ENCODE measurements at regions not wholly inside any gene's neighbourhood (a gene's known extent, or its start where the extent isn't known, plus 50 kb on each side); places are given as distances from the start of the nearest gene placed in this dataset.
A peak's percentile ranks its signal among the peaks of the same experiment; 100 is the strongest.

DNA sequence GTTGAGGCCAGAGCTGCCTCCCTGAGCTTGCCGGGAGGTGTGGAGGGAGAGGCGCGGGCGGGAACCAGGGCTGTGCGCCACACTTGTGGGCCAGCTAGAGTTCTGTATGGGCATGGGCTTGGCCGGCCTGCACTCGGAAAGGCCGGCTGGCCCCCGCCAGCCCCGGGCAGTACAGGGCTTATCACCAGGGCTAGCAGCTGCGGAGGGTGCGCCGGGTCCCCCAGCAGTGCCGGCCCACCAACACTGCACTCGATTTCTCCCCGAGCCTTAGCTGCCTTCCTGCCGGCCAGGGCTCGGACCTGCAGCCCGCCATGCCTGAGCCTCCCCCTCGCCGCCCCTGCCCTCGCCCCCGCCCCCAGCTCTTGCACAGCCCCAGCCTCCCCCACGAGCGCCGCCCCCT is 472.7 kb downstream of the TFAP2A start:
- no peak for DNase-seq (ENCODE audit: low read depth)

GRCh38 chr6:9938801-9939200 is 476.1 kb downstream of the TFAP2A start:
- no peak for DNase-seq (ENCODE audit: low read depth)

DNA sequence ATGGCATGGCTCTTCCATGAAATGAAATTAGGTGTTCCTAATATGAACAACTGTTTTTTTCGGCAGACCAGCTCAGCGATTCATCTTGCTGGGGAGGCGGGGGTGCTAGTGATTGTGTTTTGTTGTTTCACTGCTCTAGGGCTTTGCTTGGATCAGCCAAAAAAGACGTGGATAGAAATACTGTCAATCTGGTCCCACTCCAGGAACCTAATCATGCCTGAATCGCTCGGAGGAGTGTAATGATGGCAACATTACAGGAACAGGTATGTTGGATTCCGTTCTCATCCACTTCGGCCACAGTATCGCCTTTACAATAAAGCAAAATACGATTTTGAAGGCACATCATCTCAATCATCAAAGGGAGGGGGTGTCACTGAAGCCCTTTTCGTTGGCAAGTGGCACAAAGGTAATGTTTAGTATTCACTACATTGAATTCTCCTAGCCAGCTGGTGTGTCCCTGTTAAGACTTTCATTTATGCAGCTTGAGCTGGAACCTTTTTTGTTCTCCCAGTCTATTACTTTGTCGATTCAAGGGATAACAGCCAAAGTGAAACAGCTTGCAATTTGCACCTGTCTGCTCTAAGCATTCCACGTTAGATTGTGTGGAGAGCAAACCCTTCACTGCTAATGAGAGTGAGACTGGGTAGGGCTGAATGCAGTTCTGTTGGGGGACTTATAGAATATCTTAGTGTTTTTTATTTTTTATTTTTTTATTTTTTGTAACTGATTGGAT is 477.7 kb downstream of the TFAP2A start:
- DNase-seq (ENCODE audit: low read depth), result no peak

- no peak for DNase-seq (ENCODE audit: low read depth)
Measured at GRCh38 chr6:9936551-9936950, 478.3 kb downstream of the TFAP2A start.

GRCh38 chr6:9933677-9934076 is 481.2 kb downstream of the TFAP2A start:
- DNase-seq (ENCODE audit: low read depth), result peak; percentile 59

GRCh38 chr6:9927275-9927674 is 487.6 kb downstream of the TFAP2A start:
- peak; percentile 61 for DNase-seq (ENCODE audit: low read depth)

DNA sequence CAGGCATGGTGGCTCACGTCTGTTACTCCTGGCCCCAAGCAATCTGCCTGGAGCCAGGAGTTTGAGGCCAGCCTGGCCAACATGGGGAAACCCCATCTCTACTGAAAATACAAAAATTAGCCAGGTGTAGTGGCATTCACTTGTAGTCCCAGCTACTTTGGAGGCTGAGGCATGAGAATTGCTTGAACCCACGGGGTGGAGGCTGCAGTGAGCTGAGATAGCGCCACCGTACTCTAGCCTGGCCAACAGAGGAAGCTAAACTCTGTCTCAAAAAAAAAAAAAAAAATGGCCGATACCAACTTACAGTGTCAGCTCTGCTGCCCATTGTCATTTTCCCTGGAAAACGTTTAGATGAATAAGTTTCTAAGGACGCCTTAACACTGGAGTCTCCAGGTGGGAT is 489.9 kb downstream of the TFAP2A start:
- DNase-seq (ENCODE audit: low read depth), result no peak

DNA sequence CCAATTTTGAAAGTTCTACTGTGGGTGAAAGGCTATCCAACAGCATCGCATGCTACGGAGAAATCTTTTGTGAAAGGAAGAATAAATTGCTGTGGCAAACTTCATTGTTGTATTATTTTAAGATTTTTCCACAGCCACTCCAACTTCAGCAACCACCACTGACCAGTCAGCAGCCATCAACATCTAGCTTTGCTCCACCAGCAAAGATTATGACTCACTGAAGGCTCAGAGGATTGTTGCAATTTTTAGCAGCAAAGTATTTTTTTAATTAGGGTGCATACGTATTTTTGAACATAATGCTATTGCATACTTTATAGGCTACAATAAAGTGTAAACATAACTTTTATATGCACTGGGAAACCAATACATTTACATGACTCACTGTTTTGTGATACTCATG is 493.5 kb downstream of the TFAP2A start:
- DNase-seq (ENCODE audit: low read depth), result no peak

GRCh38 chr6:9914951-9915350 is 499.9 kb downstream of the TFAP2A start:
- DNase-seq (ENCODE audit: low read depth), result peak; percentile 24

- no peak for DNase-seq (ENCODE audit: low read depth)
Measured at GRCh38 chr6:9901376-9901775, 513.5 kb downstream of the TFAP2A start.

- DNase-seq (ENCODE audit: low read depth), result no peak
Measured at GRCh38 chr6:9896806-9897205, 518.1 kb downstream of the TFAP2A start.

- no peak for DNase-seq (ENCODE audit: low read depth)
Measured at GRCh38 chr6:9890893-9891292, 524.0 kb downstream of the TFAP2A start.

DNA sequence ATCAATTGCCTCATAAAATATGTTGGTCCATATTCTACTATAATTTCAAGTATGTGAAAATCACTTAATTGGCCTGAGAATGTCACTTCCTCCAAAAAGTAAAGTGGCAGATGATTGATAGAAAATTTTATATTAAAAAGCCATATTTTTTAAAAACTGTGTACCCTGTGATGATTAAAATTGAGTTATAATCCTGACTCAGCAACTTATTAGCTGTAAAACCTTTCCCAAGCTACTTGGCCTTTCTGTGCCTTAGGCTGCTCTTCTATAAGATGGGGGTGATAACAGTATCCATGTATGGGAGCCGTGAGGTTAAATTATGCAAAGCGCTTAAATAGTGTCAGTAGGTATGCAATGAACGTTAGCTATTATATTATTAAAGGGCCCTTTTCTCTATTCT is 524.4 kb downstream of the TFAP2A start:
- DNase-seq (ENCODE audit: low read depth), result no peak

DNA sequence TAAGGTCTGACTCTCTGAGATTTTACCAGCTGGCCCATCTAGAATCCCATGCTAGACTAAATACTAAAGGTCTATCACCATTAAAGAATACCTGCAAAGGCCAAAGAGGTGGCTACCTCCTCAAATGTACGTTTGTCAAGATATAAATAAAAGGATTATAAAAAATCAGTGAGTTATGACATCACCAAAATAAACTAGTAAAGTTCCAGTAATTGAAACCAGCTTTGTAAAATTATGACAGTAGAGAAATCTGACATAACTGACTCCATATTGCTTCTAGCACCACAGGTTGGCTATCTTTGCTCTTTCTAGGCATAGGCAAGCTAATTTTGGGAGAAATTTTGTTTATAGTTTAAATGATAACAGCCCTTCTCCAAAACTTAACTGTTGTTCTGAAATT is 536.3 kb downstream of the TFAP2A start:
- DNase-seq (ENCODE audit: low read depth), result no peak

- DNase-seq (ENCODE audit: low read depth), result peak; percentile 5
Measured at GRCh38 chr6:9875605-9876353, 539.1 kb downstream of the TFAP2A start.

DNA sequence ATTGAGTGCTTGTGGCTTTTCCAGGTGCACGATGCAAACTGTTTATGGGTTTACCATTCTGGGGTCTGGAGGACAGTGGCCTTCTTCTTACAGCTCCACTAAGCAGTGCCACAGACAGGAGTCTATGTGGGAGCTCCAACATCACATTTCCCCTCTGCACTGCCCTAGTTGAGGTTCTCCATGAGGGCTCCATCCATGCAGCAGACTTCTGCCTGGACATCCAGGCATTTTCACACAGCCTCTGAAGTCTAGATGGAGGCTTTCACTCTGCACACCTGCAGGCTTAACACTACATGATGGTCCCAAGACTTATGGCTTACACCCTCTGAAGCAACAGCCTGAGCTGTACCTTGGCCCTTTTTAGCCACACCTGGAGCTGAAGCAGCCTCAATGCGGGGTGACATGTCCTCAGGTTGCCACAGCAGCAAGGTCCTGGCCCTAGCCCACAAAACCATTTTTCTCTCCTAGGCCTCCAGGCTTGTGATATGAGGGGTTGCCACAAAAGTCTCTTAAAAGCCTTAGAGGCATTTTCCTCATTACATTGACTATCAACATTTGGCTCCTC is 552.2 kb downstream of the TFAP2A start:
- DNase-seq (ENCODE audit: low read depth), result no peak

GRCh38 chr6:9851541-9852380 is 563.1 kb downstream of the TFAP2A start:
- DNase-seq (ENCODE audit: low read depth), result peak; percentile 91

GRCh38 chr6:9851006-9851405 is 563.9 kb downstream of the TFAP2A start:
- DNase-seq (ENCODE audit: low read depth), result no peak

DNA sequence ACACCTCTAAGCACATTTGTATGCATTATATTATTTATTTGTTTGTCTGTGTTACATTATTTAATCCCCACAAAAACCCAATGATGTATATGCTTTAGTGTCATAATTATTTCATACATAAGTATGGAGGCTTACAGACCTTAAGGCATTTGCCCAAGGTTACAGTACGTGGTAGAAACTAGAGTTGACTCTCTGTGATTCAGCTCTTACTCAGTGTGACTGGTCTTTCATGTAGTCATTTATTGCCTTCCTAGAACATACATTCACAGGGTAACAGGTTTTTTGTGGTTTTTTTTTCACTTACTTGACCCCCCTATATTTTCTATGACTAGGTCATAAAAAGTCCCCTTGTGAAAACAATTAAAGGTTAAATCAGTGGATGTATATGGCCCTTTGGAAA is 566.8 kb downstream of the TFAP2A start:
- DNase-seq (ENCODE audit: low read depth), result peak; percentile 46

GRCh38 chr6:9841886-9842725 is 572.8 kb downstream of the TFAP2A start:
- DNase-seq (ENCODE audit: low read depth), result peak; percentile 39

GRCh38 chr6:9834233-9834632 is 580.6 kb downstream of the TFAP2A start:
- peak; percentile 19 for DNase-seq (ENCODE audit: low read depth)

Data from Daoy (cell line).